Thyroid gland (tissue), 4 donors: ENCODE measurements at regions not wholly inside any gene's neighbourhood (a gene's known extent, or its start where the extent isn't known, plus 50 kb on each side); places are given as distances from the start of the nearest gene placed in this dataset.

Experiments used
- DNase-seq, 2 donors: peaks; one replicate each; pipeline ENCODE4 v3.0.0-alpha.2; 2019
- H3K27ac ChIP-seq, 3 donors: fragments of 200-600 bp; sonication (generic); 1 replicate in 2 of 3; 2 replicates in 1 of 3; pipeline ENCODE4 v1.5.1; 2016 to 2019; ENCODE audit warnings: mild to moderate bottlenecking in 1 of 3, moderate library complexity in 1 of 3
- H3K27me3 ChIP-seq: fragments of 200-600 bp; sonication (generic); one replicate; pipeline ENCODE4 v1.5.1; 2019
- H3K36me3 ChIP-seq, 2 donors: fragments of 200-600 bp; sonication (generic); one replicate each; pipeline ENCODE4 v1.5.1; 2016 to 2019
- H3K4me1 ChIP-seq, 2 donors: fragments of 200-600 bp; sonication (generic); one replicate each; pipeline ENCODE4 v1.5.1; 2017 to 2019
- H3K4me3 ChIP-seq, 3 donors: fragments of 200-600 bp; sonication (generic); replicated peaks in 1 of 3; 1 replicate in 2 of 3; 2 replicates in 1 of 3; pipeline ENCODE4 v1.5.1; 2016; ENCODE audit warnings: mild to moderate bottlenecking in 1 of 3
- H3K9me3 ChIP-seq: fragments of 200-600 bp; sonication (generic); one replicate; pipeline ENCODE4 v1.5.1; 2017
- CTCF ChIP-seq, 6 experiments: fragments of 200-600 bp in 3 of 6; fragments of 450-650 bp in 3 of 6; sonication (generic) in 3 of 6; IDR thresholded peaks; one replicate each; pipeline ENCODE4 v1.5.1; 2016 to 2019; ENCODE audit warnings: antibody characterized with exemption in 6 of 6, mild to moderate bottlenecking in 2 of 6, inconsistent platforms in 1 of 6, moderate library complexity in 1 of 6
- POLR2A ChIP-seq, 2 donors: fragments of 450-650 bp; IDR thresholded peaks; one replicate each; pipeline ENCODE4 v1.6.1; 2017; ENCODE audit warnings: antibody characterized with exemption in 2 of 2, mild to moderate bottlenecking in 2 of 2, moderate library complexity in 1 of 2
- WGBS, 2 donors: methylation state at CpG; one replicate each; pipeline ENCODE4 v1.1.5; 2017; 5-methylcytosine and 5-hydroxymethylcytosine counted together
- intact Hi-C: fragments of 100-400 bp; cut with DNase I; formaldehyde crosslinking; loops from one replicate; pipeline ENCODE4 v1.15.1; 2023

DNA sequence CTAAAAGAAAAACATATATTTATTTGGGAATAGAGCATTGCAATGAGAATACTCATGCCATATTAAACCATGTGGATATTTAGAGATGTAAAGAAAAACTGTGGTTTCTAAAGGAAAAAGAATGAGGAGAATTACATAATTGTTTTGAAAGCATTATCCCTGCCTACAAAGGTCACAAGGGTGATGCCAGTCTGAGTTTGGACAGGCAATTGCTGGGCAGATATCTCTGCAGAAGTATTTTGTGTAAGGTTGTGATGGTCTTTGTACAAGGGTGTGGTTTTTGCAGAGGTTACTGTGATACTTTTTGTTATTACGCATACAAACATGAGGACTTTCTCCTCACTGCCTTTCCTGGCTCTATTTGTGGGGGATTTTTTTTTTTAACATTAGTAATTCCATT is 2022.9 kb upstream of the CDH6 start:
- 93 to 94% methylated on average over 1 of the region's 1 CpG for WGBS, 2 donors
- no peak for TF ChIP-seq POLR2A (IDR thresholded peaks at IDR 0.05)
- no peak for TF ChIP-seq CTCF (IDR thresholded peaks at IDR 0.05)
- no peak overlapping the region for H3K27ac ChIP-seq
- H3K4me3 ChIP-seq: no peak overlapping the region
- intact Hi-C loops: no loop called here
- no peaks in the 10 kb centered on the region for H3K36me3 ChIP-seq
- no peaks in the 10 kb centered on the region for H3K4me1 ChIP-seq
- H3K27me3 ChIP-seq: no peaks in the 10 kb centered on the region
- no peaks in the 10 kb centered on the region for H3K9me3 ChIP-seq
- no peak for DNase-seq

DNA sequence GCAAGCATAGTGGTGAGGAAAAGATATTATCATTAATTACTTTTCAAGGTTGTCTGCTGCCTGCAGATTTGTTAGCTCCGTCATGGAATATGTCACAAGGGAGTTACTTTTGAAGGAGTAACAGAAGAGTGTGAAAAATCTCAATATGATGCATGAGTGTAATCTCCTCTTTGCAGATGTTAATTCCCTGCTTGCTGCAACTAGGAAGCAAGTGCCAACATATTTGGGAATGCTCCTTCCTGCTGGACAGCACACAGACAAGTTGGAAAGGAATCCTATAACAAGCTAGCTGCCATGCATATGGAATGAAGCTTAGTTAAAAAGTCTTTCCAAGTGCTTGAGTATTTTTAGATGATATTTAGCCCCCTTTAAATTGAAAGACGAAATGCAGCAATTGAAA is 2023.6 kb upstream of the CDH6 start:
- no peak overlapping the region for H3K27ac ChIP-seq
- no peak for TF ChIP-seq POLR2A (IDR thresholded peaks at IDR 0.05)
- TF ChIP-seq CTCF (IDR thresholded peaks at IDR 0.05): no peak
- 55 to 56% methylated on average over 2 of the region's 2 CpGs for WGBS, 2 donors
- no peaks in the 10 kb centered on the region for H3K9me3 ChIP-seq
- no peaks in the 10 kb centered on the region for H3K27me3 ChIP-seq
- DNase-seq: no peak
- intact Hi-C loops: no loop called here
- H3K4me3 ChIP-seq: no peak overlapping the region
- H3K4me1 ChIP-seq: no peaks in the 10 kb centered on the region
- no peaks in the 10 kb centered on the region for H3K36me3 ChIP-seq

- WGBS, 2 donors: 22% methylated on average over 1 of the region's 1 CpG
Observed at GRCh38 chr5:29162297-29162696, 2031.2 kb upstream of the CDH6 start.

DNA sequence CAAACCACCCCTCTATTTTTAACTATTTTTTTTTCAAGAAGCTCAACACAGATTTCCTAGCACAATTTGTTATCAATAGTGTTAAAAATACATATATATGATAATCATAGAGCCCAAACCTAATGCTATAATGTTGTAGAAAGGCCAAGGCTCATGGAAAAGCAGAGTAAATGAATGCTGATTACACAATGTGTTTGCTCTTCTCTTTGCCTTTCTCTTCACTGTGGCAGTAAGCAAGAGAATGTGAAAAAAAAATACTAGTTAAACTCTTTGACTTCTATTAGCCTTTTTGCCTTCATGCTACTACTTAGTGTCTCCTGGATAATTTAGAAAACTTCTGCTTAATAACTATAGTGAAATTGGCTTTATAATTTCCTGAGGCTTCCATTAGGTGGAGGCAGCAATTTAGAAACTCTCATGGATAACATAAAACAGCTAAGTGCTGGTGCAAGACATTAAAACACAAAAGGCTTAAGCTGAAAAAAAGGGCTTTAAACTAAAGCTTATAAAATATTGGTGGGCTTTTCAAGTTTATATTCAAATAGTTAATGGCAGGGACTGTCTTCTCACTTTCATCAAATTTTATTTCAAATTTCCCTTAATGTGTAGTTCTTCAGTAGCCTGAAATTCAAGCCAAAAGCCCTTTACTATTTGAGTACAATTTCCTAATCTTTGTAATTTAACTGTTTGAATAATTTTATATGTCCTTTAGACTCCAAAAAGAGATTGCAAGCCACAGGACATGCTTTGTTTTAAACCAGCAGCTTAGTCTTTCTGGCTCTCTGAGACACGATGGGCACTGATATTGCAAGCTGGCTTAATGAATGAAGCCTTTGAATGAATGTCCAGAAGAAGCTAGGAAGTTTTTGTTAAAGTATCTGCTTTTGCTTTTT is 2031.8 kb upstream of the CDH6 start:
- DNase-seq: no peak
- no peaks in the 10 kb centered on the region for H3K27me3 ChIP-seq
- H3K27ac ChIP-seq: no peak overlapping the region
- no peaks in the 10 kb centered on the region for H3K36me3 ChIP-seq
- H3K4me3 ChIP-seq: no peak overlapping the region
- H3K9me3 ChIP-seq: no peaks in the 10 kb centered on the region
- no peaks in the 10 kb centered on the region for H3K4me1 ChIP-seq
- intact Hi-C loops: no loop called here
- WGBS, 2 donors: 18 to 29% methylated on average over 1 of the region's 1 CpG
- TF ChIP-seq CTCF (IDR thresholded peaks at IDR 0.05): no peak
- TF ChIP-seq POLR2A (IDR thresholded peaks at IDR 0.05): no peak

More at GRCh38 chr5:29162297-29162696, 2031.2 kb upstream of the CDH6 start:
- H3K4me3 ChIP-seq: no peak overlapping the region
- no peak for TF ChIP-seq POLR2A (IDR thresholded peaks at IDR 0.05)
- TF ChIP-seq CTCF (IDR thresholded peaks at IDR 0.05): no peak
- H3K27ac ChIP-seq: no peak overlapping the region
- intact Hi-C loops: no loop called here
- H3K4me1 ChIP-seq: no peaks in the 10 kb centered on the region
- no peaks in the 10 kb centered on the region for H3K9me3 ChIP-seq
- no peaks in the 10 kb centered on the region for H3K36me3 ChIP-seq
- DNase-seq: no peak
- H3K27me3 ChIP-seq: no peaks in the 10 kb centered on the region

GRCh38 chr5:29157975-29158374 is 2035.5 kb upstream of the CDH6 start:
- no peak for DNase-seq
- no peak overlapping the region for H3K4me3 ChIP-seq
- WGBS, 2 donors: 78 to 93% methylated on average over 1 of the region's 1 CpG
- H3K27ac ChIP-seq: no peak overlapping the region
- no peaks in the 10 kb centered on the region for H3K36me3 ChIP-seq
- intact Hi-C loops: no loop called here
- no peaks in the 10 kb centered on the region for H3K27me3 ChIP-seq
- TF ChIP-seq POLR2A (IDR thresholded peaks at IDR 0.05) (no peak), CTCF (IDR thresholded peaks at IDR 0.05) (no peak)
- no peaks in the 10 kb centered on the region for H3K9me3 ChIP-seq
- no peaks in the 10 kb centered on the region for H3K4me1 ChIP-seq
